GM23338 (cell line): ENCODE measurements at regions not wholly inside any gene's neighbourhood (a gene's known extent, or its start where the extent isn't known, plus 50 kb on each side); places are given as distances from the start of the nearest gene placed in this dataset.

Source experiments
- EZH2phosphoT487 ChIP-seq: fragments of 200-600 bp; sonication (generic); IDR thresholded peaks from one replicate; pipeline ENCODE4 v1.8.1; 2018; ENCODE audit warnings: antibody characterized with exemption; ENCODE audit not compliant: unreplicated experiment
- NANOG ChIP-seq: IDR thresholded peaks from 2 replicates; pipeline ENCODE4 v1.6.1; 2016; ENCODE audit warnings: antibody characterized with exemption, borderline replicate concordance
- POLR2AphosphoS5 ChIP-seq: IDR thresholded peaks from 2 replicates; pipeline ENCODE4 v1.6.1; 2016; ENCODE audit warnings: antibody characterized with exemption, low read depth
- ZNF331 ChIP-seq: fragments of 250-450 bp; sonication (Bioruptor Pico); IDR thresholded peaks from 2 replicates; pipeline ENCODE4 v1.5.0; 2020; ENCODE audit warnings: low read depth, mild to moderate bottlenecking, moderate library complexity
- TF ChIP-seq, protein P1 (sequence below), 2 experiments: fragments of 200-600 bp in 1 of 2; sonication (generic) in 1 of 2; conservative IDR thresholded peaks; 2 replicates each; pipeline versions ENCODE4 v1.5.1 to v1.6.1; 2016 to 2017; ENCODE audit warnings: antibody characterized with exemption in 2 of 2, low read depth in 2 of 2, mild to moderate bottlenecking in 2 of 2, moderate library complexity in 1 of 2
- TF ChIP-seq, protein P2 (sequence below): IDR thresholded peaks from one replicate; pipeline ENCODE4 v1.6.1; 2018; ENCODE audit warnings: antibody characterized with exemption; ENCODE audit not compliant: unreplicated experiment

DNA sequence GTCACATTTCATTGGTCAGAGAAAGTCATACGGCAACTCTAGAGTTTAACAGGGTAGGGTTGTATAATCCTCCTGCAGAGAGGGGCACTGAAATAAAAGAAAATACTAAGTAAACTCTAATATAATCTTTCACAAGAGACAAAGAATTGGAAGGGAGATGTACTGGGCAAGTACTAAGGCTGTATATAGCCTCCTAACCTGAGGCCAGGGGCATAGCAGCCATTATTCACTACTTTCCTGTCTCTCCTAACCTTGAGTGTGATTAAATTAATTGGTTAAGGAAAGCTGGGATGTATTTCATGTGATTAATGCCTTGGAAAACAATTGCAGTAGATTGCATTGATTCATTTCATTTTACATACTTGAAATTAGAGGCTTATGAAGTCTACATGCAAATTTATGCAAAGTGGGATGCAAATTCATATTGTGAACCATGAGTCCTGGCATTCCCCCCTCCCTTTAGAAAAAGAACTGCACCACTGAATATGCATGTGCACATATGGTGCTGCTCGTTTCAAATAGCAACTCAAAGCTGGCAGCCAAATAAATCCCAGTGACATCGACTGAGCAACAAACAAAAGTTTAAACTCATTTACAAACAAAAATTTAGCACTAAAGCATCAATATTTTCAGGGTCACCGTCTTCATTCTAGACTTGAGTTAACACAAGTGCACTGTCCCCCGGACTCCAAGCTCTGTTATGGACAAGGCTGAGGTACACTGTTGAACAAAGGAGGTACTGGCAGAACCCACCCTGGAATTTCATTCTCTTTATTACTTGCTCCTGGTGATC is 70.0 kb downstream of the DMAC1 start:
- no peak for TF ChIP-seq POLR2AphosphoS5
- TF ChIP-seq, protein P1, sequence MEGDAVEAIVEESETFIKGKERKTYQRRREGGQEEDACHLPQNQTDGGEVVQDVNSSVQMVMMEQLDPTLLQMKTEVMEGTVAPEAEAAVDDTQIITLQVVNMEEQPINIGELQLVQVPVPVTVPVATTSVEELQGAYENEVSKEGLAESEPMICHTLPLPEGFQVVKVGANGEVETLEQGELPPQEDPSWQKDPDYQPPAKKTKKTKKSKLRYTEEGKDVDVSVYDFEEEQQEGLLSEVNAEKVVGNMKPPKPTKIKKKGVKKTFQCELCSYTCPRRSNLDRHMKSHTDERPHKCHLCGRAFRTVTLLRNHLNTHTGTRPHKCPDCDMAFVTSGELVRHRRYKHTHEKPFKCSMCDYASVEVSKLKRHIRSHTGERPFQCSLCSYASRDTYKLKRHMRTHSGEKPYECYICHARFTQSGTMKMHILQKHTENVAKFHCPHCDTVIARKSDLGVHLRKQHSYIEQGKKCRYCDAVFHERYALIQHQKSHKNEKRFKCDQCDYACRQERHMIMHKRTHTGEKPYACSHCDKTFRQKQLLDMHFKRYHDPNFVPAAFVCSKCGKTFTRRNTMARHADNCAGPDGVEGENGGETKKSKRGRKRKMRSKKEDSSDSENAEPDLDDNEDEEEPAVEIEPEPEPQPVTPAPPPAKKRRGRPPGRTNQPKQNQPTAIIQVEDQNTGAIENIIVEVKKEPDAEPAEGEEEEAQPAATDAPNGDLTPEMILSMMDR (conservative IDR thresholded peaks at IDR 0.05; ENCODE audit: low read depth in 2 of 2), result no peak
- no peak for TF ChIP-seq ZNF331 (CRISPR knock-in tag)
- no peak for TF ChIP-seq EZH2phosphoT487
- TF ChIP-seq, protein P2, sequence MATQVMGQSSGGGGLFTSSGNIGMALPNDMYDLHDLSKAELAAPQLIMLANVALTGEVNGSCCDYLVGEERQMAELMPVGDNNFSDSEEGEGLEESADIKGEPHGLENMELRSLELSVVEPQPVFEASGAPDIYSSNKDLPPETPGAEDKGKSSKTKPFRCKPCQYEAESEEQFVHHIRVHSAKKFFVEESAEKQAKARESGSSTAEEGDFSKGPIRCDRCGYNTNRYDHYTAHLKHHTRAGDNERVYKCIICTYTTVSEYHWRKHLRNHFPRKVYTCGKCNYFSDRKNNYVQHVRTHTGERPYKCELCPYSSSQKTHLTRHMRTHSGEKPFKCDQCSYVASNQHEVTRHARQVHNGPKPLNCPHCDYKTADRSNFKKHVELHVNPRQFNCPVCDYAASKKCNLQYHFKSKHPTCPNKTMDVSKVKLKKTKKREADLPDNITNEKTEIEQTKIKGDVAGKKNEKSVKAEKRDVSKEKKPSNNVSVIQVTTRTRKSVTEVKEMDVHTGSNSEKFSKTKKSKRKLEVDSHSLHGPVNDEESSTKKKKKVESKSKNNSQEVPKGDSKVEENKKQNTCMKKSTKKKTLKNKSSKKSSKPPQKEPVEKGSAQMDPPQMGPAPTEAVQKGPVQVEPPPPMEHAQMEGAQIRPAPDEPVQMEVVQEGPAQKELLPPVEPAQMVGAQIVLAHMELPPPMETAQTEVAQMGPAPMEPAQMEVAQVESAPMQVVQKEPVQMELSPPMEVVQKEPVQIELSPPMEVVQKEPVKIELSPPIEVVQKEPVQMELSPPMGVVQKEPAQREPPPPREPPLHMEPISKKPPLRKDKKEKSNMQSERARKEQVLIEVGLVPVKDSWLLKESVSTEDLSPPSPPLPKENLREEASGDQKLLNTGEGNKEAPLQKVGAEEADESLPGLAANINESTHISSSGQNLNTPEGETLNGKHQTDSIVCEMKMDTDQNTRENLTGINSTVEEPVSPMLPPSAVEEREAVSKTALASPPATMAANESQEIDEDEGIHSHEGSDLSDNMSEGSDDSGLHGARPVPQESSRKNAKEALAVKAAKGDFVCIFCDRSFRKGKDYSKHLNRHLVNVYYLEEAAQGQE, result no peak
- TF ChIP-seq NANOG, result no peak
